Neural crest cell (in vitro differentiated cells): ENCODE measurements at regions not wholly inside any gene's neighbourhood (a gene's known extent, or its start where the extent isn't known, plus 50 kb on each side); places are given as distances from the start of the nearest gene placed in this dataset.

Experiments
- DNase-seq: peaks from one replicate; pipeline ENCODE4 v3.0.0; 2021; ENCODE audit warnings: low read depth, mixed read lengths, low spot score
- H3K27ac Mint-ChIP-seq: one replicate; pipeline ENCODE4 v1.8.0; 2021; ENCODE audit warnings: mild to moderate bottlenecking, mixed read lengths; ENCODE audit not compliant: unreplicated experiment
- H3K27me3 Mint-ChIP-seq: 2 replicates; pipeline ENCODE4 v1.8.0; 2021; ENCODE audit warnings: low read depth, mild to moderate bottlenecking, mixed read lengths
- H3K36me3 Mint-ChIP-seq: 2 replicates; pipeline ENCODE4 v1.8.0; 2021; ENCODE audit warnings: low read depth, mild to moderate bottlenecking, mixed read lengths
- H3K4me1 Mint-ChIP-seq: 2 replicates; pipeline ENCODE4 v1.8.0; 2021; ENCODE audit warnings: mixed read lengths
- H3K4me3 Mint-ChIP-seq: one replicate; pipeline ENCODE4 v1.8.0; 2021; ENCODE audit warnings: mild to moderate bottlenecking, mixed read lengths
- H3K9me3 Mint-ChIP-seq: 2 replicates; pipeline ENCODE4 v1.8.0; 2021; ENCODE audit warnings: mixed read lengths
- TF ChIP-seq, protein P1 (sequence below): fragments of 200-600 bp; sonication (generic); conservative IDR thresholded peaks from 2 replicates; pipeline ENCODE4 v1.5.0; 2021; ENCODE audit warnings: antibody characterized with exemption, mild to moderate bottlenecking

DNA sequence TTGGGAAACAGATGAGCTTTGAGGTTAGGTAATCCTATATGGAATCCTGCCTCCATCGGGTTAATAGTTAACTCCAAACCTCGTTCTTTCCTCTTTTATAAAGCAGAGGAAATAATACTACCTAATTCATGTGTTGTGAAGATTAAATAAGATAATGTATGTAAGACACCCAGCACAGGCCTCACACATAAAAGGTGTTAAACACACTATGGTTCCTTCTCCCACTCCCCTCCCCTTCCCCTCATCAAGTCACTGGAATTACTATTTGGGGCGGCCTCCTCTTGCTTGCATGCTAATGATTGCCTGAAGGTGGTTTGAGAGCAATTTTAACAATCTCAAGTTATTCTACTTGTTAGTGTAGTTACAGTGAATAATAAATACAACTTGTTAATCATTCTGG lies 404.4 kb upstream of the RASGEF1B start:
- Mint-ChIP-seq H3K4me1 (peaks cover 8% of the 10 kb centered on the region), H3K9me3 (no peaks in the 10 kb centered on the region), H3K36me3 (no peaks in the 10 kb centered on the region), H3K4me3 (no peak overlapping the region), H3K27me3 (no peaks in the 10 kb centered on the region), H3K27ac (no peak overlapping the region)
- TF ChIP-seq, protein P1, sequence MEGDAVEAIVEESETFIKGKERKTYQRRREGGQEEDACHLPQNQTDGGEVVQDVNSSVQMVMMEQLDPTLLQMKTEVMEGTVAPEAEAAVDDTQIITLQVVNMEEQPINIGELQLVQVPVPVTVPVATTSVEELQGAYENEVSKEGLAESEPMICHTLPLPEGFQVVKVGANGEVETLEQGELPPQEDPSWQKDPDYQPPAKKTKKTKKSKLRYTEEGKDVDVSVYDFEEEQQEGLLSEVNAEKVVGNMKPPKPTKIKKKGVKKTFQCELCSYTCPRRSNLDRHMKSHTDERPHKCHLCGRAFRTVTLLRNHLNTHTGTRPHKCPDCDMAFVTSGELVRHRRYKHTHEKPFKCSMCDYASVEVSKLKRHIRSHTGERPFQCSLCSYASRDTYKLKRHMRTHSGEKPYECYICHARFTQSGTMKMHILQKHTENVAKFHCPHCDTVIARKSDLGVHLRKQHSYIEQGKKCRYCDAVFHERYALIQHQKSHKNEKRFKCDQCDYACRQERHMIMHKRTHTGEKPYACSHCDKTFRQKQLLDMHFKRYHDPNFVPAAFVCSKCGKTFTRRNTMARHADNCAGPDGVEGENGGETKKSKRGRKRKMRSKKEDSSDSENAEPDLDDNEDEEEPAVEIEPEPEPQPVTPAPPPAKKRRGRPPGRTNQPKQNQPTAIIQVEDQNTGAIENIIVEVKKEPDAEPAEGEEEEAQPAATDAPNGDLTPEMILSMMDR, result no peak
- DNase-seq, result no peak

- TF ChIP-seq, protein P1, result no peak
- no peak overlapping the region for H3K4me3 Mint-ChIP-seq
Measured at GRCh38 chr4:81874661-81875515, 403.2 kb upstream of the RASGEF1B start.

GRCh38 chr4:81870275-81870674 lies 398.6 kb upstream of the RASGEF1B start:
- TF ChIP-seq, protein P1, result no peak
- no peaks in the 10 kb centered on the region for H3K9me3 Mint-ChIP-seq
- no peak overlapping the region for H3K27ac Mint-ChIP-seq
- H3K27me3 Mint-ChIP-seq, result no peaks in the 10 kb centered on the region
- no peak overlapping the region for H3K4me3 Mint-ChIP-seq
- DNase-seq, result no peak
- no peaks in the 10 kb centered on the region for H3K36me3 Mint-ChIP-seq
- peaks cover 5% of the 10 kb centered on the region for H3K4me1 Mint-ChIP-seq

More at GRCh38 chr4:81874661-81875515, 403.2 kb upstream of the RASGEF1B start:
- H3K36me3 Mint-ChIP-seq, result no peaks in the 10 kb centered on the region
- H3K27ac Mint-ChIP-seq, result no peak overlapping the region
- no peaks in the 10 kb centered on the region for H3K9me3 Mint-ChIP-seq
- DNase-seq, result no peak
- peaks cover 8% of the 10 kb centered on the region for H3K4me1 Mint-ChIP-seq
- no peaks in the 10 kb centered on the region for H3K27me3 Mint-ChIP-seq

GRCh38 chr4:81860111-81860510 lies 388.4 kb upstream of the RASGEF1B start:
- Mint-ChIP-seq H3K27me3 (no peaks in the 10 kb centered on the region), H3K9me3 (peaks cover 7% of the 10 kb centered on the region), H3K27ac (no peak overlapping the region), H3K36me3 (peaks cover 4% of the 10 kb centered on the region), H3K4me3 (no peak overlapping the region), H3K4me1 (no peaks in the 10 kb centered on the region)
- TF ChIP-seq, protein P1, result no peak
- no peak for DNase-seq

DNA sequence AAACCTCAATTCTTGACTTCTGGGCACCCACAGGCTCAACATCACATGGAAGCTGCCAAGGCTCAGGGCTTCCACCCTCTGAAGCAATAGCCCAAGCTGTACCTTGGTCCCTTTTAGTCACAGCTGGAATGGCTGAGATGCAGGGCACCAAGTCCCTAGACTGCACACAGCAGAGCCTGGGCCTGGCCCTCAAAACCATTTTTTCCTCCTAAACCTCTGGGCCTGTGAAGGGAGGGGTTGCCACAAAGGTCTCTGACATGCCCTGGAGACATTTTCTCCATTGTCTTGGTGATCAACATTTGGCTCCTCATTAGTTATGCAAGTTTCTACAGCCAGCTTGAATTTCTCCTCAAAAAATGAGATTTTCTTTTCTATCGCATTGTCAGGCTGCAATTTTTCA lies 382.7 kb upstream of the RASGEF1B start:
- TF ChIP-seq, protein P1, result no peak
- Mint-ChIP-seq H3K27me3 (no peaks in the 10 kb centered on the region), H3K9me3 (peaks cover 14% of the 10 kb centered on the region)

More for the DNA sequence above, 382.7 kb upstream of the RASGEF1B start:
- Mint-ChIP-seq H3K4me3 (no peak overlapping the region), H3K27ac (no peak overlapping the region), H3K4me1 (no peaks in the 10 kb centered on the region), H3K36me3 (peaks cover 17% of the 10 kb centered on the region)
- DNase-seq, result no peak
